CD14-positive monocyte (primary cell): ENCODE measurements at regions not wholly inside any gene's neighbourhood (a gene's known extent, or its start where the extent isn't known, plus 50 kb on each side); places are given as distances from the start of the nearest gene placed in this dataset.
"Not testable (repeated sequence)": the region's sequence is repeated elsewhere in the genome, so short reads cannot be mapped to it uniquely, and the experiment has no call there.

Experiments used
- DNase-seq, 3 donors: peaks; one replicate each; pipeline ENCODE4 v3.0.0-alpha.2; 2011 to 2022
- H2AFZ ChIP-seq: 2 replicates; pipeline ENCODE4 v1.6.0; 2012; ENCODE audit warnings: mild to moderate bottlenecking, low read depth, low read length, inconsistent platforms; ENCODE audit not compliant: insufficient read depth, poor library complexity, severe bottlenecking
- H3K27ac ChIP-seq, 2 donors: 1 replicate in 1 of 2; 2 replicates in 1 of 2; pipeline ENCODE4 v1.5.1; 2012 to 2013; ENCODE audit warnings: low read length in 2 of 2, control low read depth in 1 of 2, inconsistent platforms in 1 of 2, low read depth in 1 of 2, mild to moderate bottlenecking in 1 of 2
- H3K27me3 ChIP-seq, 2 donors: one replicate each; pipeline versions ENCODE4 v1.6.0 to v1.6.1; 2011 to 2013; ENCODE audit warnings: low read length in 2 of 2; ENCODE audit not compliant: control insufficient read depth in 2 of 2, insufficient read depth in 2 of 2
- H3K36me3 ChIP-seq, 2 donors: replicated peaks in 1 of 2; 1 replicate in 1 of 2; 2 replicates in 1 of 2; pipeline versions ENCODE4 v1.5.1 to v1.6.1; 2012 to 2013; ENCODE audit warnings: low read length in 2 of 2, control low read depth in 1 of 2, inconsistent platforms in 1 of 2, mild to moderate bottlenecking in 1 of 2; ENCODE audit not compliant: insufficient read depth in 2 of 2, control insufficient read depth in 1 of 2
- H3K4me1 ChIP-seq, 2 donors: 1 replicate in 1 of 2; 2 replicates in 1 of 2; pipeline versions ENCODE4 v1.5.1 to v1.6.1; 2012 to 2013; ENCODE audit warnings: low read length in 2 of 2, control low read depth in 1 of 2, inconsistent platforms in 1 of 2, mild to moderate bottlenecking in 1 of 2, moderate library complexity in 1 of 2; ENCODE audit not compliant: insufficient read depth in 2 of 2, control insufficient read depth in 1 of 2
- H3K4me2 ChIP-seq: replicated peaks from 2 replicates; pipeline ENCODE3; 2012; ENCODE audit warnings: low read length, moderate library complexity, mild to moderate bottlenecking; ENCODE audit not compliant: poor library complexity, severe bottlenecking; ENCODE audit errors: extremely low read depth
- H3K4me3 ChIP-seq, 3 experiments: fragments of 200-600 bp in 1 of 3; sonication (generic) in 1 of 3; replicated peaks in 1 of 3; 1 replicate in 2 of 3; 2 replicates in 1 of 3; pipeline ENCODE4 v1.5.1; 2011 to 2013; ENCODE audit warnings: low read length in 3 of 3, mild to moderate bottlenecking in 3 of 3, control low read depth in 2 of 3, low read depth in 2 of 3, inconsistent platforms in 1 of 3, moderate library complexity in 1 of 3
- H3K79me2 ChIP-seq: 2 replicates; pipeline ENCODE4 v1.6.0; 2012; ENCODE audit warnings: mild to moderate bottlenecking, control low read depth, inconsistent platforms, low read length, moderate library complexity; ENCODE audit not compliant: insufficient read depth
- H3K9ac ChIP-seq: 2 replicates; pipeline ENCODE4 v1.6.0; 2017; ENCODE audit warnings: low read length, mild to moderate bottlenecking; ENCODE audit not compliant: insufficient read depth, poor library complexity, severe bottlenecking
- H3K9me3 ChIP-seq, 2 donors: replicated peaks in 1 of 2; 1 replicate in 1 of 2; 2 replicates in 1 of 2; pipeline versions ENCODE4 v1.5.1 to v1.6.1; 2012 to 2013; ENCODE audit warnings: low read length in 2 of 2, control low read depth in 1 of 2; ENCODE audit not compliant: control insufficient read depth in 1 of 2, insufficient read depth in 1 of 2
- H4K20me1 ChIP-seq: 2 replicates; pipeline ENCODE4 v1.6.0; 2012; ENCODE audit warnings: mild to moderate bottlenecking, low read length, control low read depth, moderate library complexity; ENCODE audit not compliant: insufficient read depth
- H3K27ac Mint-ChIP-seq, 7 donors: one replicate each; pipeline ENCODE4 v1.8.0; 2020; ENCODE audit warnings: mild to moderate bottlenecking in 7 of 7, mixed read lengths in 7 of 7, moderate library complexity in 6 of 7, inconsistent platforms in 2 of 7
- H3K27me3 Mint-ChIP-seq, 3 donors: one replicate each; pipeline ENCODE4 v1.8.0; 2021 to 2022; ENCODE audit warnings: low read depth in 3 of 3, mild to moderate bottlenecking in 3 of 3, mixed read lengths in 3 of 3, moderate library complexity in 3 of 3, inconsistent platforms in 1 of 3
- H3K36me3 Mint-ChIP-seq, 2 donors: one replicate each; pipeline ENCODE4 v1.8.0; 2020; ENCODE audit warnings: mixed read lengths in 2 of 2, inconsistent platforms in 1 of 2, mild to moderate bottlenecking in 1 of 2
- H3K4me1 Mint-ChIP-seq: one replicate; pipeline ENCODE4 v1.8.0; 2020; ENCODE audit warnings: mild to moderate bottlenecking, mixed read lengths
- H3K4me3 Mint-ChIP-seq, 2 donors: one replicate each; pipeline ENCODE4 v1.8.0; 2020; ENCODE audit warnings: mild to moderate bottlenecking in 2 of 2, mixed read lengths in 2 of 2, moderate library complexity in 1 of 2
- H3K9me3 Mint-ChIP-seq, 7 donors: one replicate each; pipeline ENCODE4 v1.8.0; 2020 to 2022; ENCODE audit warnings: mixed read lengths in 7 of 7, mild to moderate bottlenecking in 6 of 7, moderate library complexity in 6 of 7, inconsistent platforms in 2 of 7
- WGBS: methylation state at CpG from one replicate; pipeline ENCODE4 v1.1.5; 2013; ENCODE audit warnings: missing lambda C conversion rate; ENCODE audit not compliant: insufficient coverage; 5-methylcytosine and 5-hydroxymethylcytosine counted together
- intact Hi-C, 2 donors: fragments of 100-400 bp; cut with micrococcal nuclease; formaldehyde crosslinking; loops; one replicate each; pipeline versions ENCODE4 v1.15.0 to v1.15.1; 2023

DNA sequence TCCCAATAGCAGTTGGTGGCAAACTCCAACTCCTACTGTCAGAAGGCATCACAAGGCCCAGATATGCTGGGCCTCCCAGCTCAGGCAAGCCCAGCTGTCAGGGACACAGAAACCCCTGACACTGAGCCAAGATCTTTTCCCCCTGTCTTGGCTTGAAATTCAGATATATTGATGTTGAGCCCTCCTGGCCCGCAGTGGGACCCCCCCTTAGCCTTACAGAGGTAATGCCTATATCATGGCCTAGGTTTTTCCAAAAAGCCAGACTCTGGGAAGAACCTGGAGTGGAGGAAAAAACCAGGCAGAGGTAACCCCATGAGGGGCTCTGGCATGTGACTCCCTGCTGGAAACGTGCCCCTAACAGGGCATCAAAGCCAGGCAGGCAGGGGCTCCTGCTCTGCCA lies 129.2 kb downstream of the POTEG start:
- H3K4me3 ChIP-seq, H3K36me3 ChIP-seq, H3K9me3 ChIP-seq, H3K4me3 Mint-ChIP-seq, H2AFZ ChIP-seq, intact Hi-C loops, H3K9me3 Mint-ChIP-seq, H3K4me2 ChIP-seq, H3K27me3 ChIP-seq, H3K79me2 ChIP-seq, H3K27me3 Mint-ChIP-seq, H3K27ac ChIP-seq, H3K27ac Mint-ChIP-seq, H3K4me1 Mint-ChIP-seq, H3K36me3 Mint-ChIP-seq, DNase-seq, H3K4me1 ChIP-seq, H4K20me1 ChIP-seq, H3K9ac ChIP-seq: not testable (repeated sequence)
- WGBS: no CpG with 5 or more reads among the region's 2 CpGs

DNA sequence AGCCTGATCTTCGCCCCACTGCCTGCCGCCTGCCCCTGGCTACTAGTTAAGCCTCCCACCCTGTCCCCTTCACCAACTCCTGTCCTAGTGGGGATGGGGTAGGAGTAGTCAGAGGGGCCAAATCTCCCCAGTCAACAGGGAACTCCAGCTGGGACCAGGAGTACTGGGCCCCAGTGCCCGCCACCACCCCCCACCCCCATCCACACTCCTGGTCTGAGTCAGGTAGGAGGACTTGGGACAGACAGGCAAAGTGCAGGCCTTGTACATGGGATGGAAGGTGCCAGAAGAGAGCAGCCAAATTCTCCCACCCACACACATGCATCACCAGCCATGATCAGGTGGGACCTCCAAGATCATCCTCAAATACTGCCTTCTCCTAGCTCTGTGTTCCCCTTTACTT lies 128.4 kb downstream of the POTEG start:
- H3K27ac ChIP-seq, H3K4me3 ChIP-seq, H3K4me1 Mint-ChIP-seq, H3K9ac ChIP-seq, H3K9me3 Mint-ChIP-seq, H3K4me1 ChIP-seq, intact Hi-C loops, H3K27me3 Mint-ChIP-seq, H3K36me3 Mint-ChIP-seq, H4K20me1 ChIP-seq, H3K4me3 Mint-ChIP-seq, H3K4me2 ChIP-seq, DNase-seq, H3K36me3 ChIP-seq, H3K27ac Mint-ChIP-seq, H3K27me3 ChIP-seq, H2AFZ ChIP-seq, H3K9me3 ChIP-seq, H3K79me2 ChIP-seq: not testable (repeated sequence)
- WGBS: no CpG with 5 or more reads among the region's 3 CpGs

DNA sequence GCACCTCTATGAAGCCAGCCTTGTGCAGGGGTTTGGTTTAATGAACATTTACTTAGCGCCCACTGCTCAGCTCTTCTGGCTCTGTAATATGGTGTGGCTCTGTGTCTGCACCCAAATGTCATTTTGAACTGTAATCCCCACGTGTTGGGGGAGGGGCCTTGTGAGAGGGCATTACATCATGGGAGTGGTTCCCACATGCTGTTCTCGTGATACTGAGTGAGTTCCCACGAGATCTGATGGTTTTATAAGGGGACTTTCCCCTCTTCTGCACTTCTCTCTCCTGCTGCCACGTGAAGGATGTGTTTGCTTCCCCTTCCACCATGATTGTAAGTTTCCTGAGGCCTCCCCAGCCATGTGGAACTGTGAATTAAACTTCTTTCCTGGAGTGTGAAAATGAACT lies 127.7 kb downstream of the POTEG start:
- H3K27me3 Mint-ChIP-seq, H3K79me2 ChIP-seq: not testable (repeated sequence)

DNA sequence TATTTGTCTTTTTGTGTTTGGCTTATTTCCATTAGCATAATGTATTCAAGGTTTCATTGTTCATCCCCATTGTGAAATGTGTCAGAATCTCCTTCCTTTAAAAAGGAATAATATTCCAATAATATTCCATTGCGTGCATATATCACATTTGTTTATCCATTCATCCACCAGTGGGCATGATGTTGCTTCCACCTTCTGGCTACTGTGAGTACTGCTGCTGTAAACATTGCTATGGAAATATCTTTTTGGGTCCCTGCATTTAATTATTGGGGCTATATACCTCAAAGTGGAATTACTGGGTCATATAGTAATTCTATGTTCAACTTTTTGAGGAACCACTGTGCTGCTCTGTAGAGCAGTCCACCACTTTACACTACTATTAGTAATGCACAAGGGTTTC lies 123.1 kb downstream of the POTEG start:
- H3K9ac ChIP-seq, intact Hi-C loops, H3K27ac ChIP-seq, H3K4me2 ChIP-seq, H3K79me2 ChIP-seq, H3K27ac Mint-ChIP-seq, H3K9me3 Mint-ChIP-seq, H3K36me3 ChIP-seq, H3K4me3 ChIP-seq, H3K4me1 ChIP-seq, H3K27me3 ChIP-seq, H3K27me3 Mint-ChIP-seq, H3K36me3 Mint-ChIP-seq, H3K4me3 Mint-ChIP-seq, H4K20me1 ChIP-seq, H3K9me3 ChIP-seq, H2AFZ ChIP-seq, DNase-seq, H3K4me1 Mint-ChIP-seq: not testable (repeated sequence)
- WGBS: no CpG with 5 or more reads among the region's 1 CpG

More for the DNA sequence above, 127.7 kb downstream of the POTEG start:
- H3K27me3 ChIP-seq, H3K4me3 Mint-ChIP-seq, H3K4me2 ChIP-seq, intact Hi-C loops, H2AFZ ChIP-seq, H3K9me3 ChIP-seq, H4K20me1 ChIP-seq, H3K27ac ChIP-seq, H3K4me1 Mint-ChIP-seq, H3K4me3 ChIP-seq, H3K4me1 ChIP-seq, DNase-seq, H3K36me3 ChIP-seq, H3K9me3 Mint-ChIP-seq, H3K27ac Mint-ChIP-seq, H3K36me3 Mint-ChIP-seq, H3K9ac ChIP-seq: not testable (repeated sequence)
- WGBS: no CpG with 5 or more reads among the region's 5 CpGs
